ENCODE measurements at regions not wholly inside any gene's neighbourhood (a gene's known extent, or its start where the extent isn't known, plus 50 kb on each side); places are given as distances from the start of the nearest gene placed in this dataset.

DNA sequence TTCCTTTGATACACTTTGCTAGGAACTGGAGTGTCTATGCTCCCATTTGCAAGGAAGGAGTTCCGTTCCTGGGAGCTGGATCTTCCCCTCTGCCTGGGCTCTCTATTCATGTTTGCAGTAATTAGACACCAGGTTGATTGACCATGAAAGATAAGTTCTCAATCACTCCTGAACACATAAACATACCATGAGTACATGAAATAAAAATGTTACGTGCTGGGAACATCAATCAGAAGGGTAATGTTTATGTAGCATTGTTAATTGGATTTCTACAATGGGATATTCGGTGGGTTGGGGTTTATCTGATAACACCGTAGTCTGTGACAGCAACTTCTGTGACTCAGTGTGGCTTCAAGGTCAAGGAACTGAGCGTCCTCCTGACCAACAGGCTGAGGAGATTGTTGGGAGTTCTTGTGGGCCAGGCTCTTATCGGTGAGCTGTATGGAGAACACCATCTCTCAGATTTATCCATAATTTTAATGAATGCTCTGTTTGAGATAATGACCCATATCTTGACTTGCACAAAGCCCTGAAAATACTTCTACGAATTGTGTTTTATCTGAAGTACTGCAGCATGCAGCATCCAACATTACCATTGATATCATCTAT lies 136.4 kb downstream of the NPIPB5 start:
- DNase-seq (no peak), ATAC-seq (ENCODE audit: low read depth) (no peak)
- Histone ChIP-seq H4K8ac (ENCODE audit: low read depth in 2 of 2, low read length in 2 of 2) (no peak overlapping the region), H3K36me3 (ENCODE audit: control insufficient read depth, insufficient read depth, low read length) (no peaks in the 10 kb centered on the region), H3K4me1 (ENCODE audit: control insufficient read depth, insufficient read depth, low read length) (no peaks in the 10 kb centered on the region), H2BK20ac (ENCODE audit: low read depth, low read length) (no peak overlapping the region), H3K27me3 (ENCODE audit: control insufficient read depth, insufficient read depth, low read length) (peaks cover 23% of the 10 kb centered on the region), H4K5ac (ENCODE audit: low read depth, low read length) (no peak overlapping the region), H2AFZ (replicated peaks; ENCODE audit: low read length, poor library complexity) (no peak overlapping the region), H3K14ac (replicated peaks; ENCODE audit: low read depth, low read length) (no peak overlapping the region), H4K91ac (ENCODE audit: insufficient read depth, low read depth, low read length) (no peak overlapping the region), H3K9me1 (ENCODE audit: insufficient read depth, low read length) (no peaks in the 10 kb centered on the region), H3K4ac (ENCODE audit: low read depth, low read length) (no peak overlapping the region), H2BK15ac (ENCODE audit: low read depth, low read length) (no peak overlapping the region), H2AK5ac (ENCODE audit: low read depth, low read length) (no peak overlapping the region), H2BK120ac (ENCODE audit: low read depth, low read length) (no peak overlapping the region), H3K79me1 (ENCODE audit: low read depth in 1 of 2, low read length in 2 of 2) (no peaks in the 10 kb centered on the region), H3K27ac (ENCODE audit: insufficient read depth, low read length) (no peak overlapping the region), H3K4me3 (ENCODE audit: insufficient read depth, low read depth, low read length) (no peak overlapping the region), H4K20me1 (ENCODE audit: insufficient read depth, low read length) (no peaks in the 10 kb centered on the region), H3K4me2 (ENCODE audit: low read depth, low read length) (no peak overlapping the region), H3K56ac (ENCODE audit: extremely low read depth, insufficient read depth, low read length) (no peak overlapping the region), H3K9me3 (ENCODE audit: control insufficient read depth, insufficient read depth, low read length) (no peaks in the 10 kb centered on the region), H3K23ac (ENCODE audit: low read depth, low read length) (no peak overlapping the region), H3K9ac (ENCODE audit: low read depth, low read length) (no peak overlapping the region), H3K18ac (ENCODE audit: low read depth, low read length) (no peak overlapping the region), H2BK5ac (ENCODE audit: low read depth, low read length, poor library complexity, severe bottlenecking) (no peak overlapping the region), H2AK9ac (replicated peaks; ENCODE audit: low read depth, low read length, poor library complexity) (no peak overlapping the region)
- BruUV-seq (replicated peaks): no TSS peak
- 17% methylated on average over 1 of the region's 7 CpGs; no CpG with 5 or more reads in 1 of the 2 experiments for WGBS, 2 experiments (ENCODE audit: extremely low coverage in 2 of 2, insufficient read length in 1 of 2)
- CTCF ChIA-PET: no interaction called here
- intact Hi-C loops (cut with micrococcal nuclease) (no loop called here), dilution Hi-C loops (cut with HindIII; ENCODE audit: low sequenced_read_pairs, unreplicated experiment) (no loop called here), in situ Hi-C loops (cut with MboI; ENCODE audit: low sequenced_read_pairs) (loop anchor here (5.0 kb wide), 1 partner anchor 50 kb away; no protein-coding TSS in a partner anchor)
- POLR2A ChIA-PET (ENCODE audit: unreplicated experiment): no interaction called here
- no peak for TF ChIP-seq MXI1 (IDR thresholded peaks at IDR 0.05; ENCODE audit: borderline replicate concordance, low read depth, low read length)
- TF ChIP-seq RFX5 (IDR thresholded peaks at IDR 0.05; ENCODE audit: low read depth, low read length): no peak
- no peak for TF ChIP-seq MAFK (IDR thresholded peaks at IDR 0.05; ENCODE audit: low read depth, low read length)
- TF ChIP-seq BHLHE40 (IDR thresholded peaks at IDR 0.05; ENCODE audit: low read depth, low read length): no peak
- TF ChIP-seq, protein P1, sequence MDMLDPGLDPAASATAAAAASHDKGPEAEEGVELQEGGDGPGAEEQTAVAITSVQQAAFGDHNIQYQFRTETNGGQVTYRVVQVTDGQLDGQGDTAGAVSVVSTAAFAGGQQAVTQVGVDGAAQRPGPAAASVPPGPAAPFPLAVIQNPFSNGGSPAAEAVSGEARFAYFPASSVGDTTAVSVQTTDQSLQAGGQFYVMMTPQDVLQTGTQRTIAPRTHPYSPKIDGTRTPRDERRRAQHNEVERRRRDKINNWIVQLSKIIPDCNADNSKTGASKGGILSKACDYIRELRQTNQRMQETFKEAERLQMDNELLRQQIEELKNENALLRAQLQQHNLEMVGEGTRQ (IDR thresholded peaks at IDR 0.05; ENCODE audit: low read depth, low read length): no peak
- TF ChIP-seq POLR2A (IDR thresholded peaks at IDR 0.05; ENCODE audit: low read depth, low read length): no peak
- no peak for TF ChIP-seq FOS (IDR thresholded peaks at IDR 0.05; ENCODE audit: low read depth, low read length)
- no peak for TF ChIP-seq MAZ (IDR thresholded peaks at IDR 0.05; ENCODE audit: borderline replicate concordance, low read depth, low read length)
- TF ChIP-seq, protein P2, sequence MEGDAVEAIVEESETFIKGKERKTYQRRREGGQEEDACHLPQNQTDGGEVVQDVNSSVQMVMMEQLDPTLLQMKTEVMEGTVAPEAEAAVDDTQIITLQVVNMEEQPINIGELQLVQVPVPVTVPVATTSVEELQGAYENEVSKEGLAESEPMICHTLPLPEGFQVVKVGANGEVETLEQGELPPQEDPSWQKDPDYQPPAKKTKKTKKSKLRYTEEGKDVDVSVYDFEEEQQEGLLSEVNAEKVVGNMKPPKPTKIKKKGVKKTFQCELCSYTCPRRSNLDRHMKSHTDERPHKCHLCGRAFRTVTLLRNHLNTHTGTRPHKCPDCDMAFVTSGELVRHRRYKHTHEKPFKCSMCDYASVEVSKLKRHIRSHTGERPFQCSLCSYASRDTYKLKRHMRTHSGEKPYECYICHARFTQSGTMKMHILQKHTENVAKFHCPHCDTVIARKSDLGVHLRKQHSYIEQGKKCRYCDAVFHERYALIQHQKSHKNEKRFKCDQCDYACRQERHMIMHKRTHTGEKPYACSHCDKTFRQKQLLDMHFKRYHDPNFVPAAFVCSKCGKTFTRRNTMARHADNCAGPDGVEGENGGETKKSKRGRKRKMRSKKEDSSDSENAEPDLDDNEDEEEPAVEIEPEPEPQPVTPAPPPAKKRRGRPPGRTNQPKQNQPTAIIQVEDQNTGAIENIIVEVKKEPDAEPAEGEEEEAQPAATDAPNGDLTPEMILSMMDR (conservative IDR thresholded peaks at IDR 0.05; ENCODE audit: low read depth, low read length): no peak
- TF ChIP-seq NFE2L2 (IDR thresholded peaks at IDR 0.05; ENCODE audit: low read depth, low read length): no peak
- no peak for TF ChIP-seq CHD1 (IDR thresholded peaks at IDR 0.05; ENCODE audit: low read depth, low read length)
- TF ChIP-seq, protein P3, sequence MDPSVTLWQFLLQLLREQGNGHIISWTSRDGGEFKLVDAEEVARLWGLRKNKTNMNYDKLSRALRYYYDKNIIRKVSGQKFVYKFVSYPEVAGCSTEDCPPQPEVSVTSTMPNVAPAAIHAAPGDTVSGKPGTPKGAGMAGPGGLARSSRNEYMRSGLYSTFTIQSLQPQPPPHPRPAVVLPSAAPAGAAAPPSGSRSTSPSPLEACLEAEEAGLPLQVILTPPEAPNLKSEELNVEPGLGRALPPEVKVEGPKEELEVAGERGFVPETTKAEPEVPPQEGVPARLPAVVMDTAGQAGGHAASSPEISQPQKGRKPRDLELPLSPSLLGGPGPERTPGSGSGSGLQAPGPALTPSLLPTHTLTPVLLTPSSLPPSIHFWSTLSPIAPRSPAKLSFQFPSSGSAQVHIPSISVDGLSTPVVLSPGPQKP (IDR thresholded peaks at IDR 0.05; ENCODE audit: borderline replicate concordance, low read depth, low read length): no peak
- TF ChIP-seq SMC3 (IDR thresholded peaks at IDR 0.05; ENCODE audit: low read depth, low read length): no peak
- TF ChIP-seq CEBPB (IDR thresholded peaks at IDR 0.05; ENCODE audit: low read depth, low read length): no peak
- no peak for TF ChIP-seq RCOR1 (IDR thresholded peaks at IDR 0.05; ENCODE audit: insufficient replicate concordance, low read length)
- TF ChIP-seq RAD21 (IDR thresholded peaks at IDR 0.05; ENCODE audit: low read length): no peak
